Trophoblast cell (in vitro differentiated cells and primary cell): ENCODE measurements at regions not wholly inside any gene's neighbourhood (a gene's known extent, or its start where the extent isn't known, plus 50 kb on each side); places are given as distances from the start of the nearest gene placed in this dataset.

Experiments used
- DNase-seq, 2 donors: peaks; one replicate each; pipeline ENCODE4 v3.0.0-alpha.2; 2016
- H2AFZ ChIP-seq: 2 replicates; pipeline ENCODE4 v1.6.1; 2013; ENCODE audit warnings: low read length, moderate library complexity, mild to moderate bottlenecking; ENCODE audit not compliant: insufficient read depth, poor library complexity
- H2AK5ac ChIP-seq: 2 replicates; pipeline ENCODE4 v1.6.1; 2013; ENCODE audit warnings: mild to moderate bottlenecking, low read length
- H2BK120ac ChIP-seq: 2 replicates; pipeline ENCODE4 v1.6.1; 2013; ENCODE audit warnings: low read length, mild to moderate bottlenecking, moderate library complexity; ENCODE audit not compliant: insufficient read depth, poor library complexity
- H2BK12ac ChIP-seq: 2 replicates; pipeline ENCODE4 v1.6.1; 2013; ENCODE audit warnings: mild to moderate bottlenecking, low read length, moderate library complexity
- H2BK5ac ChIP-seq: 2 replicates; pipeline ENCODE4 v1.6.1; 2013; ENCODE audit warnings: low read length, low read depth, moderate library complexity, mild to moderate bottlenecking; ENCODE audit not compliant: poor library complexity
- H3K14ac ChIP-seq: 2 replicates; pipeline ENCODE4 v1.6.1; 2013; ENCODE audit warnings: mild to moderate bottlenecking, low read length
- H3K18ac ChIP-seq: 2 replicates; pipeline ENCODE4 v1.6.1; 2013; ENCODE audit warnings: mild to moderate bottlenecking, low read length
- H3K23ac ChIP-seq: 2 replicates; pipeline ENCODE4 v1.6.1; 2013; ENCODE audit warnings: low read length
- H3K27ac ChIP-seq: 2 replicates; pipeline ENCODE4 v1.5.1; 2013; ENCODE audit warnings: low read depth, mild to moderate bottlenecking, inconsistent platforms, low read length, moderate library complexity
- H3K27me3 ChIP-seq: 2 replicates; pipeline ENCODE4 v1.6.1; 2013; ENCODE audit warnings: inconsistent platforms, mild to moderate bottlenecking, low read length, moderate library complexity; ENCODE audit not compliant: insufficient read depth
- H3K36me3 ChIP-seq, 2 experiments: 1 replicate in 1 of 2; 2 replicates in 1 of 2; pipeline ENCODE4 v1.6.1; 2013; ENCODE audit warnings: low read length in 2 of 2, mild to moderate bottlenecking in 2 of 2, moderate library complexity in 1 of 2; ENCODE audit not compliant: insufficient read depth in 2 of 2, control insufficient read depth in 1 of 2
- H3K4ac ChIP-seq: 2 replicates; pipeline ENCODE4 v1.6.1; 2013; ENCODE audit warnings: low read depth, mild to moderate bottlenecking, low read length, moderate library complexity
- H3K4me1 ChIP-seq, 2 experiments: 1 replicate in 1 of 2; 2 replicates in 1 of 2; pipeline ENCODE4 v1.6.1; 2013; ENCODE audit warnings: low read length in 2 of 2, mild to moderate bottlenecking in 2 of 2, moderate library complexity in 1 of 2; ENCODE audit not compliant: insufficient read depth in 2 of 2, control insufficient read depth in 1 of 2
- H3K4me2 ChIP-seq: 2 replicates; pipeline ENCODE4 v1.6.1; 2013; ENCODE audit warnings: inconsistent platforms, mild to moderate bottlenecking, low read length, moderate library complexity
- H3K4me3 ChIP-seq: 2 replicates; pipeline ENCODE4 v1.5.1; 2013; ENCODE audit warnings: mild to moderate bottlenecking, low read depth, low read length, inconsistent platforms
- H3K79me1 ChIP-seq: one replicate; pipeline ENCODE4 v1.6.1; 2013; ENCODE audit warnings: low read length
- H3K79me2 ChIP-seq: 2 replicates; pipeline ENCODE4 v1.6.1; 2013; ENCODE audit warnings: low read length, mild to moderate bottlenecking; ENCODE audit not compliant: control insufficient read depth, insufficient read depth, poor library complexity
- H3K9ac ChIP-seq: 2 replicates; pipeline ENCODE4 v1.6.1; 2013; ENCODE audit warnings: mild to moderate bottlenecking, low read length
- H3K9me3 ChIP-seq: 2 replicates; pipeline ENCODE4 v1.6.1; 2013; ENCODE audit warnings: low read depth, mild to moderate bottlenecking, control low read depth, inconsistent platforms, low read length; ENCODE audit not compliant: insufficient read depth
- H4K12ac ChIP-seq: 2 replicates; pipeline ENCODE4 v1.6.1; 2013; ENCODE audit warnings: low read depth, mild to moderate bottlenecking, low read length, moderate library complexity
- H4K8ac ChIP-seq: 2 replicates; pipeline ENCODE4 v1.6.1; 2013; ENCODE audit warnings: low read depth, mild to moderate bottlenecking, low read length, moderate library complexity
- H4K91ac ChIP-seq: one replicate; pipeline ENCODE4 v1.6.1; 2013; ENCODE audit warnings: low read depth, mild to moderate bottlenecking, low read length, moderate library complexity
- WGBS: extraction: QIAGEN DNeasy Blood & Tissue Kit; methylation state at CpG from one replicate; pipeline ENCODE4 v1.1.7; 2013; ENCODE audit warnings: missing lambda C conversion rate; ENCODE audit not compliant: insufficient read length, insufficient coverage; ENCODE audit errors: extremely low coverage; 5-methylcytosine and 5-hydroxymethylcytosine counted together

DNA sequence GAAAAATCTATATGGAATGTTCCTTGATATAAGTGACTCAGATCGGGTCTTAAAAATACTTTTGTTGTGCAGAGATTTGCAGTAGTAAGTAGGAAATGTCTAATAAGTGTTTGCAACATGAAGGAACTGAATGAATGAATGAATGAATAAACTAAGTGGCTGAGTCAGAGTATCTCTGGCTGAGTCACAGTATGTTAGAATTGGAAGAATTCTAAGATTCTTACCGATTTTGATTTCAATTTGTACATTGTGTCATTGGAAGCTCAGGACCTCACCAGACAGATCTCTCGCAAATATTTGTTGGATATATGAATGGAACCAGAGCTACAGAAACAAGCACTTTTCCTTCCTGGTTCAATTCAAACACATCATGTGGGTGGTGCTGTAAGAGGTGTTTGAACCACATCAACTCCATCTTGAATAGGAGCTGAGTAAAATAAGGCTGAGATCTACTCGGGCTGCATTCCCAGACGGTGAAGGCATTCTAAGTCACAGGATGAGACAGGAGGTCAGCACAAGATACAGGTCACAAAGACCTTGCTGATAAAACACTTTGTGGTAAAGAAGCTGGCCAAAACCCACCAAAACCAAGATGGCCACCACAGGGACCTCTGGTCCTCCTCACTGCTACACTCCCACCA, 123.9 kb upstream of the FOXN3 start:
- Histone ChIP-seq H3K23ac (no peak overlapping the region), H3K4me3 (no peak overlapping the region), H3K27ac (no peak overlapping the region), H3K18ac (no peak overlapping the region), H3K36me3 (no peaks in the 10 kb centered on the region), H3K4me2 (no peak overlapping the region), H3K79me2 (peaks cover 1% of the 10 kb centered on the region), H4K12ac (no peak overlapping the region), H3K14ac (no peak overlapping the region), H2BK5ac (no peak overlapping the region), H3K79me1 (peaks cover 10% of the 10 kb centered on the region), H4K8ac (no peak overlapping the region), H3K9me3 (no peaks in the 10 kb centered on the region), H2AFZ (no peak overlapping the region), H3K4ac (no peak overlapping the region), H3K27me3 (no peaks in the 10 kb centered on the region), H2BK120ac (no peak overlapping the region), H2BK12ac (no peak overlapping the region), H2AK5ac (no peak overlapping the region), H4K91ac (no peak overlapping the region), H3K9ac (no peak overlapping the region), H3K4me1 (peaks cover 4 to 17% of the 10 kb centered on the region in 2 experiments)
- DNase-seq, result peak; percentile 77 to 92
- WGBS, result no CpG with 5 or more reads among the region's 5 CpGs

DNA sequence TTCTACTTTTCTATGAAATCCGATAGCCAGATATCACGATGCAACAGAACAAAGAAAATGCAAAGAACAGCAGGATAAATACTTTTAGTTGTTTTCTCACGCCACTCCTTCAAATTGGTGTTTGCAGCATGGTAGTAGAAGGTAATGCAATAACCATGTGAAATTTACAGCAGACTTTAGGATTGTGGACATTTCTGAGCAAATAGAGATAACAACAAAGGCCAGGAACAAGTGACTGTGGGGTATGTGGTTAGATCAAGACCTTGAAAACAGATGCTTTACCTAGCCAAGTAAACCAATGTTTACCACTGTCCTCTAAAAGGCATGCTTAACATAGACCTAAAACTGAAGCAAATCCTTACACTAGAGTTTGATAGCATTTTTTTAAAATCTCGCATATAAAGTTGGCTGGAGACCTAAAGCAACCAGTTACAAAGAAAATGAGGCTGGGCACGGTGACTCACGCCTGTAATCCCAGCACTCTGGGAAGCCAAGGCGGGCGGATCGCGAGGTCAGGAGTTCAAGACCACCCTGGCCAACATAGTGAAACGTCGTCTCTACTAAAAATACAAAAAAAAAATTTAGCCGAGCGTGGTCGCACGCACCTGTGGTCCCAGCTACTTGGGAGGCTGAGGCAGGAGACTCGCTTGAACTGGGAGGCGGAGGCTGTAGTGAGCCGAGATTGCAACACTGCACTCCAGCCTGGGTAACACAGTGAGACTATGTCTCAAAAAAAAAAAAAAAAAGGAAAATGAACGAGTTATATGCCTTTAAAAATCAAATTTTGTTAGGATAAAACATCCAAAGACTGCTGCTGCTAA, 123.2 kb upstream of the FOXN3 start:
- Histone ChIP-seq H3K79me1 (peaks cover 10% of the 10 kb centered on the region), H4K12ac (no peak overlapping the region), H3K14ac (no peak overlapping the region), H3K4me1 (peaks cover 3 to 14% of the 10 kb centered on the region in 2 experiments), H3K4ac (peak overlapping the region; percentile 78), H2BK120ac (no peak overlapping the region), H3K4me3 (no peak overlapping the region), H4K91ac (peak overlapping the region; percentile 65), H3K23ac (no peak overlapping the region), H3K36me3 (no peaks in the 10 kb centered on the region), H2BK12ac (peak overlapping the region; percentile 65), H2AK5ac (no peak overlapping the region), H2AFZ (no peak overlapping the region), H4K8ac (no peak overlapping the region), H3K9ac (no peak overlapping the region), H3K27ac (no peak overlapping the region), H3K27me3 (no peaks in the 10 kb centered on the region), H3K4me2 (no peak overlapping the region), H3K79me2 (peaks cover 1% of the 10 kb centered on the region), H3K18ac (no peak overlapping the region), H3K9me3 (no peaks in the 10 kb centered on the region), H2BK5ac (peak overlapping the region; percentile 24)
- peak; percentile 19 to 77 for DNase-seq
- WGBS, result no CpG with 5 or more reads among the region's 20 CpGs

DNA sequence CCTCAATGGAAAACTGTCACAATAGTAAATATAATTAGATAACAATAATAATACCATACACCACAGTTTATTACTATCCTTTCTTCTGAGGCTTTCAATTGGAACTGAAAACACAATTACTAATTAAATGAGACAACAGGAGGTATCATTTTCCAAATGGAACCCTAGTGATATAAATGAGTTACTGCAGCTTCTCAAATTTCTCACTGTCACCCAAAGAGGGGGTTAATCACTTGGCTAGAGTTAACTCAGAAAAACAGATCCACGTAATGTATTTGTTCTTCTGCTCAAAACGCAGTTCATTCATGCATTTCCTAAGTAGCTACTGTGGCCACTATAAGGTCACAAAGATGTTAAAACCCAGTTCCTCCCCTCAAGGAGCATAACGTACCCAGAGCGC, 120.9 kb upstream of the FOXN3 start:
- Histone ChIP-seq H3K14ac (no peak overlapping the region), H2BK5ac (no peak overlapping the region), H4K12ac (no peak overlapping the region), H4K8ac (no peak overlapping the region), H3K18ac (no peak overlapping the region), H3K27ac (no peak overlapping the region), H2BK12ac (no peak overlapping the region), H3K27me3 (no peaks in the 10 kb centered on the region), H3K79me1 (peaks cover 10% of the 10 kb centered on the region), H3K23ac (no peak overlapping the region), H3K36me3 (peaks cover 0 to 2% of the 10 kb centered on the region in 2 experiments), H3K4me1 (peaks cover 0 to 7% of the 10 kb centered on the region in 2 experiments), H3K79me2 (peaks cover 1% of the 10 kb centered on the region), H3K4ac (no peak overlapping the region), H3K9me3 (no peaks in the 10 kb centered on the region), H2AFZ (no peak overlapping the region), H2BK120ac (no peak overlapping the region), H3K4me3 (no peak overlapping the region), H3K9ac (no peak overlapping the region), H2AK5ac (no peak overlapping the region), H4K91ac (no peak overlapping the region), H3K4me2 (no peak overlapping the region)
- WGBS, result no CpG with 5 or more reads among the region's 4 CpGs
- no peak for DNase-seq

DNA sequence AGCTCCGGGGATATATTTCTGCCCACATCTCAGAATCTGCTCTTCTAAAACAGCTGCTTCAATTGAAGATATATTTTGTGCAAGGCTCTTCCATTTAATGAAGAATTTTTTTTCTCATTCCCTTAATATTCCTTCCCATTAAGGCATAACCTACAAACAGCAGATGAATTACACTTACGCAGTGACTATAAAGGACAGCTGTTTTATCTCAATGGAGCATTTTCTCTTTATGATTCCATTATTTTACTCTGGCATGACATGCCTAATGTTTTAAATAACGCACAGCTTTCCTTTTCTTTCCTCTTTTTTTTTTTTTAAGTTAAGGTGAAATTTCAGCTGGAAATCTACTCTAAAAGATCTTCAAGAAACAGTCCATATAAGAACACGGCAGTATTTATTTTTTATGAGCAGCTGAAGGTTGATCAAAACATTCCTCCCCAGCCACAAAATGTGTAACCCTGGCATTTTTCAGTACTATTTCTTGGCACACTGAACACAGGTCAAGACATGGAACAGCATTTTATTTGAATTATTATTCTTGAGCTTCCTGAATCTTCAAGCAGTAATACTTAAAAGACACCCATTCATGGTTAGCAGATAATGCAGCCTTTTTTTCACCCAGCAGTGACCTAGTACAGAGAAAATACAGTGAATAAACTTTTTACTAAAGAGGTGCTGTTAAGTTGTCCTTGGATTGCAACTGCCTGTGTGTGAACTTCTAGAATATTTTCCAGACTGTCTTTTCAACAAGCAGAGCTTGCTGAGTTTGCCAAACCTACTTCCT, 118.1 kb upstream of the FOXN3 start:
- H2BK12ac ChIP-seq, result no peak overlapping the region
- no peak overlapping the region for H3K4ac ChIP-seq
- no peak overlapping the region for H4K91ac ChIP-seq
- H4K8ac ChIP-seq, result no peak overlapping the region
- H3K4me1 ChIP-seq, result peaks cover 0 to 4% of the 10 kb centered on the region in 2 experiments
- H4K12ac ChIP-seq, result no peak overlapping the region
- no peak overlapping the region for H3K23ac ChIP-seq
- no peaks in the 10 kb centered on the region for H3K9me3 ChIP-seq
- no peaks in the 10 kb centered on the region for H3K27me3 ChIP-seq
- H3K27ac ChIP-seq, result no peak overlapping the region
- no peak overlapping the region for H3K9ac ChIP-seq
- no peak overlapping the region for H3K18ac ChIP-seq
- DNase-seq, result no peak
- H3K79me1 ChIP-seq, result peaks cover 4% of the 10 kb centered on the region
- no peak overlapping the region for H2BK5ac ChIP-seq
- H3K4me2 ChIP-seq, result no peak overlapping the region
- H3K79me2 ChIP-seq, result no peaks in the 10 kb centered on the region
- H3K36me3 ChIP-seq, result peaks cover 0 to 2% of the 10 kb centered on the region in 2 experiments
- no peak overlapping the region for H3K4me3 ChIP-seq
- no peak overlapping the region for H3K14ac ChIP-seq
- no peak overlapping the region for H2AK5ac ChIP-seq
- no peak overlapping the region for H2AFZ ChIP-seq
- WGBS, result no CpG with 5 or more reads among the region's 4 CpGs
- H2BK120ac ChIP-seq, result no peak overlapping the region
